Loucy (cell line): ENCODE measurements at regions not wholly inside any gene's neighbourhood (a gene's known extent, or its start where the extent isn't known, plus 50 kb on each side); places are given as distances from the start of the nearest gene placed in this dataset.

Source experiments
- H2AFZ ChIP-seq: fragments of 200-600 bp; sonication (generic); 2 replicates; pipeline ENCODE4 v1.6.0; 2016; ENCODE audit warnings: antibody characterized with exemption, mild to moderate bottlenecking, low read length, moderate library complexity
- H3F3A ChIP-seq: fragments of 200-600 bp; 2 replicates; pipeline ENCODE4 v1.6.0; 2016; ENCODE audit warnings: antibody characterized with exemption, low read depth, mild to moderate bottlenecking
- H3K27me3 ChIP-seq: fragments of 200-600 bp; sonication (generic); 2 replicates; pipeline ENCODE4 v1.6.1; 2014; ENCODE audit warnings: low read length, mild to moderate bottlenecking; ENCODE audit not compliant: insufficient read depth, poor library complexity, severe bottlenecking
- H3K36me3 ChIP-seq: fragments of 200-600 bp; sonication (generic); 2 replicates; pipeline ENCODE4 v1.6.1; 2016; ENCODE audit warnings: low read length; ENCODE audit not compliant: insufficient read depth
- H3K4me1 ChIP-seq: fragments of 200-600 bp; sonication (generic); 2 replicates; pipeline ENCODE4 v1.5.1; 2014; ENCODE audit warnings: low read length, mild to moderate bottlenecking; ENCODE audit not compliant: insufficient read depth, poor library complexity, severe bottlenecking
- H3K4me2 ChIP-seq: fragments of 200-600 bp; sonication (generic); 2 replicates; pipeline ENCODE4 v1.6.0; 2014; ENCODE audit warnings: antibody characterized with exemption, low read length, low read depth, mild to moderate bottlenecking; ENCODE audit not compliant: poor library complexity, severe bottlenecking
- H3K4me3 ChIP-seq: fragments of 200-600 bp; sonication (generic); 2 replicates; pipeline ENCODE4 v1.5.1; 2014; ENCODE audit warnings: low read length, mild to moderate bottlenecking, mixed read lengths; ENCODE audit not compliant: poor library complexity, severe bottlenecking
- H3K79me2 ChIP-seq: fragments of 200-600 bp; sonication (generic); 2 replicates; pipeline ENCODE4 v1.6.1; 2014; ENCODE audit warnings: low read length; ENCODE audit not compliant: insufficient read depth
- H3K9ac ChIP-seq: fragments of 200-600 bp; sonication (generic); 2 replicates; pipeline ENCODE4 v1.6.0; 2014; ENCODE audit warnings: mild to moderate bottlenecking, low read depth, low read length, moderate library complexity; ENCODE audit not compliant: poor library complexity, severe bottlenecking
- H3K9me2 ChIP-seq: fragments of 200-600 bp; sonication (generic); replicated peaks from 2 replicates; pipeline ENCODE4 v1.6.1; 2016; ENCODE audit warnings: low read depth, low read length, mixed read lengths
- H3K9me3 ChIP-seq: fragments of 200-600 bp; sonication (generic); 2 replicates; pipeline ENCODE4 v1.6.1; 2014; ENCODE audit warnings: mild to moderate bottlenecking, antibody characterized with exemption, low read length, low read depth; ENCODE audit not compliant: insufficient read depth
- H4K20me1 ChIP-seq: fragments of 200-600 bp; sonication (generic); 2 replicates; pipeline ENCODE4 v1.6.0; 2014; ENCODE audit warnings: antibody characterized with exemption, low read length, mild to moderate bottlenecking; ENCODE audit not compliant: insufficient read depth, poor library complexity, severe bottlenecking
- EZH2phosphoT487 ChIP-seq: fragments of 200-600 bp; IDR thresholded peaks from 2 replicates; pipeline ENCODE4 v1.6.1; 2018; ENCODE audit warnings: antibody characterized with exemption, mild to moderate bottlenecking, moderate library complexity, borderline replicate concordance
- TF ChIP-seq, protein P1 (sequence below): fragments of 200-600 bp; sonication (generic); conservative IDR thresholded peaks from 2 replicates; pipeline ENCODE4 v1.5.1; 2014; ENCODE audit warnings: mild to moderate bottlenecking, antibody characterized with exemption, low read length

DNA sequence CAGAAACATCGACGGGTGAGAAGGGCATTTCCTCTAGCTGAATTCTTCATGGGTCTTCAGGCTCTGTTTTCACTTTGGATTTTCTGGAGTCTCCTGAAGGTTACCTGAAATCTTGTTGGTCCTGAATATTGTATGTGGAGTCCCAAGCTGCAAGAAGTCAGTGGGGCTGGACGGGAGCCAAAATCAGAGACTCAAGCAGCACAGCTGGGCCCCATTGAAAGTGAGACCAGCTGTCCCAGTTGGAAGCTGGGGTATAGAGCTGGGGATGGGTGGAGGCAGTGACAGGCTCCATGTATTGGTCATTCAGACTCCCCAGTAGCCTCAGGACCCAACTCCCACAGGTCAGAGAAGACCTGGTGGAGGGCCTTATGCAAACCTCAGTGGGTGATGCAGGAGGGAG, 111.3 kb upstream of the MLN start:
- no peaks in the 10 kb centered on the region for H3K79me2 ChIP-seq
- no peaks in the 10 kb centered on the region for H4K20me1 ChIP-seq

DNA sequence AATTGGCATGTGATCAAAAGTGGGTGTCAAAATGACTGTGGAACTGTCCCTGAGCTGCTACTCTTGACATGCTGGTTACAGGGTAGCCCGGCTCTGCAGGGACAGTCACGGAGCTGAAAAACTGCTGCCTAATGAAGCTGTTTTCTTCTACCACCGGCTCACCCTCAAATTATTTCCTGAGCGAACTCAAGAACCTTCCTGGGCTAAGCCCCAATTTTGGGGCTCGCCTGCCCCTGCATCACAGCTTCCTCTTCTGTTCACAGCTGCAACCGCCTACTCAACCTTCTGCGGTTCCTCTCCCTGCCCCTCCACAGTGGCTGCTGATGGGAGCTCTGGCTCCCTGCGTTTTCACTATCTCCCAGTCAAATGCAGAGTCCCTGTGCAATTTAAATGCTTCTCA, 110.8 kb upstream of the MLN start:
- TF ChIP-seq EZH2phosphoT487 = no peak
- TF ChIP-seq, protein P1, sequence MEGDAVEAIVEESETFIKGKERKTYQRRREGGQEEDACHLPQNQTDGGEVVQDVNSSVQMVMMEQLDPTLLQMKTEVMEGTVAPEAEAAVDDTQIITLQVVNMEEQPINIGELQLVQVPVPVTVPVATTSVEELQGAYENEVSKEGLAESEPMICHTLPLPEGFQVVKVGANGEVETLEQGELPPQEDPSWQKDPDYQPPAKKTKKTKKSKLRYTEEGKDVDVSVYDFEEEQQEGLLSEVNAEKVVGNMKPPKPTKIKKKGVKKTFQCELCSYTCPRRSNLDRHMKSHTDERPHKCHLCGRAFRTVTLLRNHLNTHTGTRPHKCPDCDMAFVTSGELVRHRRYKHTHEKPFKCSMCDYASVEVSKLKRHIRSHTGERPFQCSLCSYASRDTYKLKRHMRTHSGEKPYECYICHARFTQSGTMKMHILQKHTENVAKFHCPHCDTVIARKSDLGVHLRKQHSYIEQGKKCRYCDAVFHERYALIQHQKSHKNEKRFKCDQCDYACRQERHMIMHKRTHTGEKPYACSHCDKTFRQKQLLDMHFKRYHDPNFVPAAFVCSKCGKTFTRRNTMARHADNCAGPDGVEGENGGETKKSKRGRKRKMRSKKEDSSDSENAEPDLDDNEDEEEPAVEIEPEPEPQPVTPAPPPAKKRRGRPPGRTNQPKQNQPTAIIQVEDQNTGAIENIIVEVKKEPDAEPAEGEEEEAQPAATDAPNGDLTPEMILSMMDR = no peak
- no peaks in the 10 kb centered on the region for H3K27me3 ChIP-seq
- H2AFZ ChIP-seq = no peak overlapping the region
- H3K9ac ChIP-seq = peak overlapping the region; percentile 49
- H3K4me3 ChIP-seq = no peak overlapping the region
- no peaks in the 10 kb centered on the region for H3K9me2 ChIP-seq
- H3K79me2 ChIP-seq = no peaks in the 10 kb centered on the region
- no peaks in the 10 kb centered on the region for H4K20me1 ChIP-seq
- H3K4me1 ChIP-seq = peaks cover 71% of the 10 kb centered on the region
- peak overlapping the region; percentile 31 for H3K4me2 ChIP-seq
- H3F3A ChIP-seq = no peaks in the 10 kb centered on the region
- H3K9me3 ChIP-seq = no peaks in the 10 kb centered on the region
- H3K36me3 ChIP-seq = no peaks in the 10 kb centered on the region

More for the DNA sequence above, 111.3 kb upstream of the MLN start:
- peak overlapping the region; percentile 49 for H3K9ac ChIP-seq
- H3K4me2 ChIP-seq = peak overlapping the region; percentile 31
- no peak overlapping the region for H2AFZ ChIP-seq
- H3F3A ChIP-seq = no peaks in the 10 kb centered on the region
- H3K27me3 ChIP-seq = no peaks in the 10 kb centered on the region
- no peaks in the 10 kb centered on the region for H3K9me2 ChIP-seq
- H3K4me1 ChIP-seq = peaks cover 67% of the 10 kb centered on the region
- no peak for TF ChIP-seq EZH2phosphoT487
- TF ChIP-seq, protein P1 = no peak
- no peaks in the 10 kb centered on the region for H3K9me3 ChIP-seq
- H3K36me3 ChIP-seq = no peaks in the 10 kb centered on the region
- no peak overlapping the region for H3K4me3 ChIP-seq

DNA sequence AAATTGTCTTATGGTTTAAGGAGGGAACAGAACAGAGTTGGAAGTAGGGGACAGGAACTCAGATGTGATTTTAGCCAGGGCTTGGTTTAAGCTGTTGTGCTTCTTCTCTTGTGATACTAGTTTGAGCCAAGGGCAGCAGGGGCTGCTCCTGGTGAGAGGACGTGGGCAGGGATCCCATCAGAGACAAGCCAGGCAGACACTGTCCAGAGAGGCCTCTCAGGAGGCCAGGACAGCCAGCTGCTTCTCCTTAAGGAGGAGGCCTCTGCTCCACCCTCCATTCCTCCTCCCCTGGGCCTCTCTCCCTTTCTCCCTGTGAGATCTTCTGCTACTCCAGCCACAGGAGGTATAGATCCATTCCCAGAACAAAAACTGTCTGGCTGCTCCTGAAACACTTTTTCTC, 108.4 kb upstream of the MLN start:
- Histone ChIP-seq H4K20me1 (no peaks in the 10 kb centered on the region), H3K9ac (peak overlapping the region; percentile 99), H3K4me2 (no peak overlapping the region), H2AFZ (no peak overlapping the region), H3K4me1 (peaks cover 85% of the 10 kb centered on the region), H3F3A (peaks cover 18% of the 10 kb centered on the region), H3K36me3 (no peaks in the 10 kb centered on the region), H3K27me3 (no peaks in the 10 kb centered on the region), H3K9me2 (no peaks in the 10 kb centered on the region), H3K79me2 (no peaks in the 10 kb centered on the region), H3K4me3 (no peak overlapping the region), H3K9me3 (no peaks in the 10 kb centered on the region)
- TF ChIP-seq, protein P1 = no peak
- TF ChIP-seq EZH2phosphoT487 = no peak
